T-cell (primary cell): ENCODE measurements at regions not wholly inside any gene's neighbourhood (a gene's known extent, or its start where the extent isn't known, plus 50 kb on each side); places are given as distances from the start of the nearest gene placed in this dataset.

Source experiments
- ATAC-seq, 4 experiments: fragments of 200-7000 bp in 3 of 4; fragments of 150-1000 bp in 1 of 4; cut with Tn5 transposase; replicated peaks in 1 of 4; 1 replicate in 3 of 4; 2 replicates in 1 of 4; pipeline ENCODE4 v1.10.0; 2021; ENCODE audit warnings: moderate library complexity in 3 of 4, mild to moderate bottlenecking in 2 of 4, moderate number of reproducible peaks in 1 of 4
- CTCF ChIA-PET, 2 donors: fragments of 300-600 bp; sonication (Branson Sonifier 250); formaldehyde crosslinking; loops; one replicate each; lab custom pipeline; 2022; ENCODE audit warnings: antibody characterized with exemption in 2 of 2; lab: Charles Lee
- POLR2A ChIA-PET, 2 donors: fragments of 300-600 bp; sonication (Branson Sonifier 250); formaldehyde crosslinking; loops; one replicate each; lab custom pipeline; 2022; ENCODE audit warnings: antibody characterized with exemption in 2 of 2; lab: Charles Lee
- DNase-seq, 35 experiments: peaks; one replicate each; pipeline versions ENCODE4 v3.0.0 to v3.0.0-alpha.2; 2013 to 2023
- H3K27ac ChIP-seq: one replicate; pipeline ENCODE4 v1.5.1; 2013; ENCODE audit warnings: low read length
- H3K27me3 ChIP-seq, 2 experiments: replicated peaks in 1 of 2; 1 replicate in 1 of 2; 2 replicates in 1 of 2; pipeline versions ENCODE4 v1.6.1 to v1.7.0; 2013; ENCODE audit warnings: low read length in 1 of 2, mixed read lengths in 1 of 2; ENCODE audit not compliant: control insufficient read depth in 2 of 2, insufficient read depth in 2 of 2; ENCODE audit errors: extremely low read depth in 1 of 2
- H3K36me3 ChIP-seq, 2 donors: 1 replicate in 1 of 2; 2 replicates in 1 of 2; pipeline versions ENCODE4 v1.6.1 to v1.7.0; 2013; ENCODE audit warnings: low read length in 1 of 2; ENCODE audit not compliant: control insufficient read depth in 2 of 2, insufficient read depth in 1 of 2; ENCODE audit errors: extremely low read depth in 1 of 2
- H3K4me1 ChIP-seq, 2 experiments: 1 replicate in 1 of 2; 2 replicates in 1 of 2; pipeline versions ENCODE4 v1.6.1 to v1.7.0; 2013; ENCODE audit warnings: low read length in 2 of 2, mixed read lengths in 1 of 2; ENCODE audit not compliant: insufficient read depth in 2 of 2, control insufficient read depth in 1 of 2; ENCODE audit errors: extremely low read depth in 1 of 2
- H3K4me3 ChIP-seq, 2 donors: 1 replicate in 1 of 2; 2 replicates in 1 of 2; pipeline versions ENCODE4 v1.5.1 to v1.7.0; 2013; ENCODE audit warnings: mild to moderate bottlenecking in 2 of 2, low read length in 1 of 2, moderate library complexity in 1 of 2; ENCODE audit not compliant: control insufficient read depth in 1 of 2; ENCODE audit errors: extremely low read depth in 1 of 2
- H3K9me3 ChIP-seq: 2 replicates; pipeline ENCODE4 v1.7.0; 2013
- H3K27ac Mint-ChIP-seq, 2 donors: one replicate each; pipeline ENCODE4 v1.8.0; 2020 to 2021; ENCODE audit warnings: mild to moderate bottlenecking in 2 of 2, mixed read lengths in 2 of 2
- H3K27me3 Mint-ChIP-seq, 2 donors: one replicate each; pipeline ENCODE4 v1.8.0; 2021 to 2022; ENCODE audit warnings: mixed read lengths in 2 of 2
- H3K36me3 Mint-ChIP-seq: one replicate; pipeline ENCODE4 v1.8.0; 2021; ENCODE audit warnings: mixed read lengths
- H3K4me1 Mint-ChIP-seq, 3 donors: one replicate each; pipeline ENCODE4 v1.8.0; 2020 to 2022; ENCODE audit warnings: mixed read lengths in 3 of 3, mild to moderate bottlenecking in 1 of 3
- H3K4me3 Mint-ChIP-seq, 3 donors: one replicate each; pipeline ENCODE4 v1.8.0; 2020 to 2022; ENCODE audit warnings: mild to moderate bottlenecking in 3 of 3, mixed read lengths in 3 of 3, moderate library complexity in 3 of 3
- H3K9me3 Mint-ChIP-seq, 3 donors: one replicate each; pipeline ENCODE4 v1.8.0; 2020 to 2022; ENCODE audit warnings: mixed read lengths in 3 of 3
- WGBS: methylation state at CpG from one replicate; pipeline ENCODE4 v1.1.5; 2013; ENCODE audit warnings: missing lambda C conversion rate; ENCODE audit not compliant: insufficient coverage; 5-methylcytosine and 5-hydroxymethylcytosine counted together

DNA sequence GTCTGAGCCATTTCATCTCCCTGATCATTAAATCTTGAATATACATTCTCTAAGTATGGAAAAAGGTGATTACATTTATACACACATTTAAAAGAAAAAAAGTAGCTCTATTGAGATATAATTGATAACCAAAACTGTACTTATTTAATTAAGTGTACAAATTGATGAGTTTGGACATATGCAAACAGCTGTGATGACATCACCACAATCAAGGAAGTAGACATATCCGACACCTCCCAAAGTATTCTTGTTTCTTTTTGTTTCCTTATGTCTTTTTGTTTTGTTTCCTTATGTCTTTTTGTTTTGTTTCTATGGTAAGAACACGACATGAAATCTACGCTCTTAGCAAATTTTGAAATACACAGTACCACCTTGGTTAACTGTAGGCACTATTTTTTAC, 1393.9 kb upstream of the MIR17HG start:
- no CpG with 5 or more reads among the region's 3 CpGs for WGBS
- no peak overlapping the region for H3K27ac Mint-ChIP-seq
- no peaks in the 10 kb centered on the region for H3K4me1 Mint-ChIP-seq
- POLR2A ChIA-PET: no interaction called here
- no peaks in the 10 kb centered on the region for H3K27me3 Mint-ChIP-seq
- CTCF ChIA-PET: no interaction called here
- peaks cover 5 to 15% (median 10%) of the 10 kb centered on the region in 3 donors for H3K9me3 Mint-ChIP-seq
- no peaks in the 10 kb centered on the region for H3K9me3 ChIP-seq
- no peak overlapping the region for H3K27ac ChIP-seq
- no peak overlapping the region for H3K4me3 Mint-ChIP-seq
- DNase-seq: no peak
- no peak overlapping the region for H3K4me3 ChIP-seq
- H3K27me3 ChIP-seq: no peaks in the 10 kb centered on the region
- ATAC-seq: no peak
- no peaks in the 10 kb centered on the region for H3K4me1 ChIP-seq
- no peaks in the 10 kb centered on the region for H3K36me3 Mint-ChIP-seq
- H3K36me3 ChIP-seq: no peaks in the 10 kb centered on the region

DNA sequence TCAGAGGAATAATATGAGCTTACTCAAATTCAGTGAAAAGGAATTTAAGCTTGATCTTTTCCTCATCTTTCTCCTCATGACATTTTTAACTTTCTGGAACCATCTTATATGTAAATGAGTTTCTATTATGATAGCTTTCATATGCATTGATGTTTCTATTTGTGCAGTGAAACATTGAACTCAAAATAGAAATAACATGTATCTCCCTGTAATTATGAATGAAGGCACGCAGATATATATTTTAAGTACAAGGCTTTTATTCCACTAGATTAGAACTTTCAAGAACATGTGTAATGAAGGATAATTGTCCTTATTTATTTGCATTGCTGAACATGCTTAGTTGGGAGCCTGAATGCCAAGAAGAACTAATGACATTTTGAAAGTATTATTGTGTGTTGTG, 1391.7 kb upstream of the MIR17HG start:
- H3K9me3 Mint-ChIP-seq: peaks cover 8 to 20% (median 15%) of the 10 kb centered on the region in 3 donors
- no peak overlapping the region for H3K4me3 ChIP-seq
- no CpG with 5 or more reads among the region's 1 CpG for WGBS

DNA sequence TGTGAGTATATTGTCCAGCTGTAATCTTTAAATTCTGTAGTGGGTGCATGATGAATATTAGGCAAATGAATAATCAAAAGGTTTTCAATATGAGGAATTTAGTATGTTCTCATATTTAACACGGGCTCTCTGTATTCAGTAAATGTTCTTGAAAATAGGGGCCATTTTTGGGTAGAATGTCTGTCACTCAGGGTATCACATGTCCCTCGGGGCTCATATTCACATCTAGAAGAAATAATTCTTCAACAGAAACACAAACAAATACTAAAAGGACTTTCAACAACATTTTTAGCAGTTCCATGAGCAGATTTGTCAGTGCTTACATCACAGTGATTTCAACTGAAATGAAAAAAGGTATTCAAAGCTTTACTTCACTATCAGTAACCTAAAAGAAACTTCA, 1388.4 kb upstream of the MIR17HG start:
- DNase-seq (no peak), ATAC-seq (no peak)
- Mint-ChIP-seq H3K36me3 (no peaks in the 10 kb centered on the region), H3K27me3 (no peaks in the 10 kb centered on the region), H3K4me1 (no peaks in the 10 kb centered on the region), H3K4me3 (no peak overlapping the region), H3K27ac (no peak overlapping the region), H3K9me3 (peaks cover 8 to 18% (median 15%) of the 10 kb centered on the region in 3 donors)
- no peak overlapping the region for H3K4me3 ChIP-seq
- ChIA-PET POLR2A (no interaction called here), CTCF (no interaction called here)
- no CpG with 5 or more reads among the region's 2 CpGs for WGBS
- H3K36me3 ChIP-seq: no peaks in the 10 kb centered on the region
- no peaks in the 10 kb centered on the region for H3K9me3 ChIP-seq
- H3K27ac ChIP-seq: no peak overlapping the region
- H3K27me3 ChIP-seq: no peaks in the 10 kb centered on the region
- H3K4me1 ChIP-seq: no peaks in the 10 kb centered on the region

More for the DNA sequence above, 1391.7 kb upstream of the MIR17HG start:
- no peak overlapping the region for H3K4me3 Mint-ChIP-seq
- CTCF ChIA-PET: no interaction called here
- DNase-seq (no peak), ATAC-seq (no peak)
- H3K27me3 Mint-ChIP-seq: no peaks in the 10 kb centered on the region
- no peaks in the 10 kb centered on the region for H3K4me1 ChIP-seq
- no peak overlapping the region for H3K27ac ChIP-seq
- no peaks in the 10 kb centered on the region for H3K36me3 Mint-ChIP-seq
- H3K36me3 ChIP-seq: no peaks in the 10 kb centered on the region
- H3K27me3 ChIP-seq: no peaks in the 10 kb centered on the region
- no peaks in the 10 kb centered on the region for H3K9me3 ChIP-seq
- H3K27ac Mint-ChIP-seq: no peak overlapping the region
- POLR2A ChIA-PET: no interaction called here
- H3K4me1 Mint-ChIP-seq: no peaks in the 10 kb centered on the region

DNA sequence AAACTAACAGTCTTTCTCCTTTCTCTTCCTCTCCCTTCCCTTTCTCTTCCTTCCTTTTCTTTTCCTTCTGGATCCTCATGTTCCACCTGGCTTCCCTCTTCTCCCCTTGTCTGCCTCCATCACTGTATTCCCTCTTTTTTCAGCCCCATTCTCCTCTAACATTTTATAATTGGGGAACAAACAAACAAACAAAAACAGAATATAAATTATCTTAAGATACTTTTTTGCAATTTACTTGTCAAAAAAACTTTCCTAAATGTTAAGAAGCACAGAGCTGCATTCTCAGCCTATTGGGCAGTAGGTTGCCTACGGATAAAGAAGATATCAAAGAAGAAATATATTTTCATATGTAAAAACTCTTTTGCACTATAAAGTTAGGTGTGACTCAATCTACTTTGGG, 1382.2 kb upstream of the MIR17HG start:
- Histone ChIP-seq H3K27ac (no peak overlapping the region), H3K4me1 (no peaks in the 10 kb centered on the region), H3K27me3 (no peaks in the 10 kb centered on the region), H3K4me3 (no peak overlapping the region), H3K36me3 (no peaks in the 10 kb centered on the region), H3K9me3 (peaks cover 4% of the 10 kb centered on the region)
- POLR2A ChIA-PET: no interaction called here
- H3K36me3 Mint-ChIP-seq: no peaks in the 10 kb centered on the region
- ATAC-seq (no peak), DNase-seq (no peak)
- H3K27ac Mint-ChIP-seq: no peak overlapping the region
- H3K9me3 Mint-ChIP-seq: peaks cover 10 to 23% (median 17%) of the 10 kb centered on the region in 3 donors
- CTCF ChIA-PET: no interaction called here
- H3K27me3 Mint-ChIP-seq: no peaks in the 10 kb centered on the region
- no peak overlapping the region for H3K4me3 Mint-ChIP-seq
- WGBS: no CpG with 5 or more reads among the region's 1 CpG
- no peaks in the 10 kb centered on the region for H3K4me1 Mint-ChIP-seq

DNA sequence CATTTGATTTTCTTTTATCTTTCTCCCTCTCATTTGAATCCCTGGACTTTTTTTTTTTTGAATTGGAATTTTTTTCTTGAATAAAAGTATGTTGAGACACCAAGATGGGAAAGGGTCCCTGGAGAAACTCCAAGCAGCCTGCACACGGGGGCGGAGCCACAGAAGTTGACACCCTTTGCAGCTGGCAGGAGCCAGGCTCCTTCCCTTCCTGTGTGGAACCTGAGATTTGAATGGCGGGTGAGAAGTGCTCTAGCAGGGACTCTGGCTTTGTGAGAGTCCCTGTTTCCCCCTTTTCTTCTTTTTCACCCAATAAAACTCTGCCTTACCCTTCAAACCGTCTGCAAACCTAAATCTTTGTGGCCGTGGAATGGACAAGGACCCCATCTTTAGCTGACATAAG, 1381.0 kb upstream of the MIR17HG start:
- H3K27me3 ChIP-seq: no peaks in the 10 kb centered on the region
- H3K27ac ChIP-seq: no peak overlapping the region
- Mint-ChIP-seq H3K27me3 (no peaks in the 10 kb centered on the region), H3K36me3 (no peaks in the 10 kb centered on the region), H3K4me3 (no peak overlapping the region), H3K27ac (no peak overlapping the region), H3K4me1 (no peaks in the 10 kb centered on the region), H3K9me3 (peaks cover 10 to 24% (median 23%) of the 10 kb centered on the region in 3 donors)
- H3K36me3 ChIP-seq: no peaks in the 10 kb centered on the region
- no peak overlapping the region for H3K4me3 ChIP-seq
- DNase-seq (no peak), ATAC-seq (no peak)
- H3K9me3 ChIP-seq: peaks cover 4% of the 10 kb centered on the region
- no peaks in the 10 kb centered on the region for H3K4me1 ChIP-seq
- no CpG with 5 or more reads among the region's 5 CpGs for WGBS
- ChIA-PET CTCF (no interaction called here), POLR2A (no interaction called here)

DNA sequence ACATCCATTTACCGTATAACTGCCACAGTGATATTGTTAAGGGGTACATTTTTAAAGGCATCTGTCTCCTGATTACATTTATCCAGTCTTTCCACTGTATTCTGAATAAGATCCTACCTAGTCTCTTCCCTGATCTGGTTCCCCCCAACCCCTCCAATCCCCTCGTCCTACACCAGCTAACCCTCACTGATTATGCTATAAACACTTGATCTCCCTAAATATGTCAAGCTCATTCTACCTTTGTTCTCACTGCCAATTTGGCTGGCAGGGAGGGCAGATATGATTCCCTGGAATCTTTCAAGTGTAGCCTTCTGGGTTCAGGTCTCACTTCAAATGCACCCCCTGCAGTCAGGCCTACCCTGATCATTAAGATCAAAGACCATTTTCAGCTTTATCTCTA, 1379.8 kb upstream of the MIR17HG start:
- no peaks in the 10 kb centered on the region for H3K27me3 Mint-ChIP-seq
- POLR2A ChIA-PET: no interaction called here
- WGBS: 60% methylated on average over 1 of the region's 2 CpGs

DNA sequence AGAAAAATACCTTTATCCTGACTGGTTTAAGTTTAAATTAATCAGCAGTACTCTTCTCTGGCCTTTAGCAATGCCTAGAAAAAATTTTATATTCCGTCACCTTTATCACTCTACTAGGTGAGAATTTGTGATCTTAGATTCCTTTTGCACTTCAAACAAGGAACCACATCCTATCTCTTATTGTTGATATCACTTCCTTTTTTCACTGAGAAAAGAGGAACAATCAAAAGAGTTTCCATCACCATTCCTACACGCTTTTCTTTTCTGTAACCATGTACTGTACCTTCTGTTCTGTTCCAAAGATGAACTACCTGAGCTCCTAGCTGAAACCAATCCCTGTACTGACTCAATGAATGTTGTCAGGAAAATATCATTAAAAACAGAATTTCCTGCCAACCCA, 1379.0 kb upstream of the MIR17HG start:
- no peaks in the 10 kb centered on the region for H3K4me1 Mint-ChIP-seq
- Histone ChIP-seq H3K36me3 (no peaks in the 10 kb centered on the region), H3K4me3 (no peak overlapping the region), H3K27me3 (no peaks in the 10 kb centered on the region), H3K9me3 (peaks cover 4% of the 10 kb centered on the region), H3K27ac (no peak overlapping the region), H3K4me1 (no peaks in the 10 kb centered on the region)
- no peaks in the 10 kb centered on the region for H3K27me3 Mint-ChIP-seq
- WGBS: no CpG with 5 or more reads among the region's 2 CpGs
- ChIA-PET CTCF (no interaction called here), POLR2A (no interaction called here)
- no peak overlapping the region for H3K27ac Mint-ChIP-seq
- ATAC-seq (no peak), DNase-seq (no peak)
- H3K4me3 Mint-ChIP-seq: no peak overlapping the region
- H3K9me3 Mint-ChIP-seq: peaks cover 10 to 24% (median 23%) of the 10 kb centered on the region in 3 donors
- H3K36me3 Mint-ChIP-seq: no peaks in the 10 kb centered on the region

More for the DNA sequence above, 1379.8 kb upstream of the MIR17HG start:
- H3K27me3 ChIP-seq: no peaks in the 10 kb centered on the region
- no peaks in the 10 kb centered on the region for H3K36me3 ChIP-seq
- Mint-ChIP-seq H3K4me1 (no peaks in the 10 kb centered on the region), H3K36me3 (no peaks in the 10 kb centered on the region), H3K9me3 (peaks cover 10 to 24% (median 23%) of the 10 kb centered on the region in 3 donors), H3K4me3 (no peak overlapping the region), H3K27ac (no peak overlapping the region)
- H3K27ac ChIP-seq: no peak overlapping the region
- DNase-seq: no peak
- H3K4me1 ChIP-seq: no peaks in the 10 kb centered on the region
- ATAC-seq: no peak
- CTCF ChIA-PET: no interaction called here
- H3K4me3 ChIP-seq: no peak overlapping the region
- H3K9me3 ChIP-seq: peaks cover 4% of the 10 kb centered on the region
